Heart left ventricle (tissue), 16 donors: ENCODE measurements at regions not wholly inside any gene's neighbourhood (a gene's known extent, or its start where the extent isn't known, plus 50 kb on each side); places are given as distances from the start of the nearest gene placed in this dataset.

Experiments used
- ATAC-seq, 4 donors: fragments of 200-7000 bp; cut with Tn5 transposase; one replicate each; pipeline ENCODE4 v1.9.1; 2020 to 2022; ENCODE audit warnings: moderate library complexity in 4 of 4, mild to moderate bottlenecking in 3 of 4, moderate number of reproducible peaks in 1 of 4
- DNase-seq, 5 donors: peaks; one replicate each; pipeline ENCODE4 v3.0.0-alpha.2; 2020
- H3K27ac ChIP-seq, 12 donors: fragments of 200-600 bp; sonication (generic) in 4 of 12; one replicate each; pipeline versions ENCODE4 v1.5.0 to v1.8.0; 2016 to 2022; ENCODE audit warnings: mild to moderate bottlenecking in 2 of 12
- H3K27me3 ChIP-seq, 9 donors: fragments of 200-600 bp; sonication (generic) in 2 of 9; one replicate each; pipeline versions ENCODE4 v1.5.1 to v1.8.0; 2016 to 2022; ENCODE audit warnings: mild to moderate bottlenecking in 3 of 9
- H3K36me3 ChIP-seq, 9 donors: fragments of 200-600 bp; sonication (generic) in 2 of 9; one replicate each; pipeline versions ENCODE4 v1.5.0 to v1.8.0; 2018 to 2022; ENCODE audit warnings: mild to moderate bottlenecking in 2 of 9
- H3K4me1 ChIP-seq, 12 donors: fragments of 200-600 bp; sonication (generic) in 4 of 12; one replicate each; pipeline versions ENCODE4 v1.5.0 to v1.8.0; 2016 to 2022; ENCODE audit warnings: mild to moderate bottlenecking in 3 of 12
- H3K4me3 ChIP-seq, 12 donors: fragments of 200-600 bp; sonication (generic) in 4 of 12; one replicate each; pipeline versions ENCODE4 v1.5.0 to v1.8.0; 2017 to 2022; ENCODE audit warnings: mild to moderate bottlenecking in 9 of 12, moderate library complexity in 4 of 12
- H3K9me3 ChIP-seq, 12 donors: fragments of 200-600 bp; sonication (generic) in 4 of 12; one replicate each; pipeline versions ENCODE4 v1.5.0 to v1.8.0; 2016 to 2022; ENCODE audit warnings: mild to moderate bottlenecking in 1 of 12
- CTCF ChIP-seq, 12 donors: fragments of 200-600 bp; sonication (generic) in 4 of 12; IDR thresholded peaks; one replicate each; pipeline versions ENCODE4 v1.5.0 to v1.8.0; 2018 to 2022; ENCODE audit warnings: antibody characterized with exemption in 12 of 12, mild to moderate bottlenecking in 5 of 12
- POLR2A ChIP-seq, 2 donors: fragments of 450-650 bp; IDR thresholded peaks; one replicate each; pipeline ENCODE4 v1.6.1; 2017; ENCODE audit warnings: antibody characterized with exemption in 2 of 2, mild to moderate bottlenecking in 2 of 2, moderate library complexity in 2 of 2
- WGBS, 4 donors: extraction: QIAGEN DNeasy Blood & Tissue Kit in 2 of 4; methylation state at CpG; one replicate each; pipeline versions ENCODE4 v1.1.5 to v1.1.7; 2013 to 2018; 5-methylcytosine and 5-hydroxymethylcytosine counted together
- intact Hi-C, 10 donors: fragments of 100-400 bp; cut with DNase I; formaldehyde crosslinking; loops; one replicate each; pipeline versions ENCODE4 v1.11.1 to v1.14.2; 2022
- donor health status: ischemic (EF 13 %, LVEDD 7.1; RV severe dilation, severe dysfunction).
- donor health status: healthy with polysubstance abuse.
- donor health status: DM: no; HTN: yes; CAD: no.
- donor health status: DM: no; HTN: no; CAD: no.
- donor health status: ischemic (EF 25% LVEDD 6.9; RV normal size, moderate dysfunction).
- donor health status: ischemic (EF 25% LVEDD 5.7; RV mildly dilated, moderate dysfunction).
- donor health status: healthy.
- donor health status: DM: yes; HTN: yes; CAD: no.
- donor health status: ischemic (EF 35%, LVEDD 5.7; RV mildly dilated, moderate dysfunction).
- donor health status: nonischemic (EF 11% LVEDD 7.7; RV severe dilation, severe dysfunction).
- donor health status: DM: yes; HTN: yes; CAD: no.
- donor health status: PGD.
- donor health status: ischemic (EF 29% LVEDD 5.4; RV normal size, mild dysfunction).
- donor health status: nonischemic (EF 23%, LVEDD 6.1; RV moderate dilation, normal function).

- H3K9me3 ChIP-seq = peaks cover 0 to 5% (median 0%) of the 10 kb centered on the region in 12 donors
- no peak for DNase-seq
- no peak for ATAC-seq
These were observed 610.0 kb upstream of the CDH11 start for GRCh38 chr16:65731833-65732232.

GRCh38 chr16:65728652-65729051 is 606.8 kb upstream of the CDH11 start:
- H3K4me1 ChIP-seq = peaks cover 0 to 26% (median 8%) of the 10 kb centered on the region in 12 donors
- H3K9me3 ChIP-seq = peaks cover 0 to 5% (median 0%) of the 10 kb centered on the region in 12 donors
- ATAC-seq = no peak
- TF ChIP-seq POLR2A (IDR thresholded peaks at IDR 0.05) = no peak
- no peak for TF ChIP-seq CTCF (IDR thresholded peaks at IDR 0.05)
- no peak overlapping the region for H3K4me3 ChIP-seq
- no peaks in the 10 kb centered on the region for H3K27me3 ChIP-seq
- peak overlapping the region in 1 of 12 donors; percentile 34 for H3K27ac ChIP-seq
- no peaks in the 10 kb centered on the region for H3K36me3 ChIP-seq
- intact Hi-C loops = no loop called here
- 89 to 92% (median 91%) methylated on average over 2 of the region's 2 CpGs for WGBS, 4 donors
- DNase-seq = no peak

More at GRCh38 chr16:65731833-65732232, 610.0 kb upstream of the CDH11 start:
- Histone ChIP-seq H3K4me1 (peaks cover 0 to 17% (median 5%) of the 10 kb centered on the region in 12 donors), H3K27ac (no peak overlapping the region), H3K36me3 (no peaks in the 10 kb centered on the region), H3K4me3 (no peak overlapping the region), H3K27me3 (no peaks in the 10 kb centered on the region)
- intact Hi-C loops = no loop called here
- TF ChIP-seq POLR2A (IDR thresholded peaks at IDR 0.05) (no peak), CTCF (IDR thresholded peaks at IDR 0.05) (no peak)

GRCh38 chr16:65728167-65728566 is 606.3 kb upstream of the CDH11 start:
- no peak for TF ChIP-seq CTCF (IDR thresholded peaks at IDR 0.05)
- TF ChIP-seq POLR2A (IDR thresholded peaks at IDR 0.05) = no peak
- peak overlapping the region in 1 of 12 donors; percentile 34 for H3K27ac ChIP-seq
- no peaks in the 10 kb centered on the region for H3K27me3 ChIP-seq
- H3K36me3 ChIP-seq = no peaks in the 10 kb centered on the region
- intact Hi-C loops = no loop called here
- H3K4me3 ChIP-seq = no peak overlapping the region
- DNase-seq (peak in 3 of 5 donors; percentile 14 to 28 (median 19)), ATAC-seq (peak; percentile 20 to 95 (median 70))
- peaks cover 0 to 5% (median 0%) of the 10 kb centered on the region in 12 donors for H3K9me3 ChIP-seq
- 67 to 73% (median 70%) methylated on average over 3 of the region's 3 CpGs for WGBS, 4 donors
- H3K4me1 ChIP-seq = peaks cover 0 to 26% (median 8%) of the 10 kb centered on the region in 12 donors

GRCh38 chr16:65727534-65728137 is 605.8 kb upstream of the CDH11 start:
- no peak for TF ChIP-seq POLR2A (IDR thresholded peaks at IDR 0.05)
- TF ChIP-seq CTCF (IDR thresholded peaks at IDR 0.05) = no peak
- Histone ChIP-seq H3K27me3 (no peaks in the 10 kb centered on the region), H3K27ac (peak overlapping the region in 1 of 12 donors; percentile 35), H3K4me3 (no peak overlapping the region), H3K9me3 (peaks cover 0 to 5% (median 0%) of the 10 kb centered on the region in 12 donors), H3K36me3 (no peaks in the 10 kb centered on the region), H3K4me1 (peaks cover 0 to 26% (median 8%) of the 10 kb centered on the region in 12 donors)
- intact Hi-C loops = no loop called here
- ATAC-seq (no peak), DNase-seq (peak in 1 of 5 donors; percentile 50)
- 79 to 82% (median 80%) methylated on average over 8 of the region's 8 CpGs for WGBS, 4 donors
